ENCODE measurements at regions not wholly inside any gene's neighbourhood (a gene's known extent, or its start where the extent isn't known, plus 50 kb on each side); places are given as distances from the start of the nearest gene placed in this dataset.

GRCh38 chr5:38191693-38192092, 66.7 kb upstream of the EGFLAM start:
- intact Hi-C loops (cut with DNase I), result loop anchor here (5.0 kb wide), 1 partner anchor 779 kb away; no protein-coding TSS in a partner anchor
- H3K36me3 ChIP-seq, result no peaks in the 10 kb centered on the region
- H3K4me1 ChIP-seq (replicated peaks), result no peaks in the 10 kb centered on the region
- no peaks in the 10 kb centered on the region for H3K9me3 ChIP-seq
- DNase-seq (ENCODE audit: low spot score), result no peak
- no peak overlapping the region for H3K27ac ChIP-seq
- TF ChIP-seq POLR2A (IDR thresholded peaks at IDR 0.05), result no peak
- no peak for TF ChIP-seq CTCF (IDR thresholded peaks at IDR 0.05)
- TF ChIP-seq POLR2AphosphoS5 (IDR thresholded peaks at IDR 0.05), result no peak
- no peaks in the 10 kb centered on the region for H3K27me3 ChIP-seq (replicated peaks; ENCODE audit: insufficient read depth)
- H3K4me3 ChIP-seq, result no peak overlapping the region

GRCh38 chr5:38190111-38190510, 68.2 kb upstream of the EGFLAM start:
- TF ChIP-seq POLR2AphosphoS5 (IDR thresholded peaks at IDR 0.05) (no peak), POLR2A (IDR thresholded peaks at IDR 0.05) (no peak), CTCF (IDR thresholded peaks at IDR 0.05) (no peak)
- Histone ChIP-seq H3K4me3 (no peak overlapping the region), H3K4me1 (replicated peaks) (no peaks in the 10 kb centered on the region), H3K27ac (no peak overlapping the region), H3K36me3 (no peaks in the 10 kb centered on the region), H3K27me3 (replicated peaks; ENCODE audit: insufficient read depth) (no peaks in the 10 kb centered on the region), H3K9me3 (no peaks in the 10 kb centered on the region)
- WGBS, result 95% methylated on average over 12 of the region's 12 CpGs
- DNase-seq (ENCODE audit: low spot score), result no peak
- intact Hi-C loops (cut with DNase I), result loop anchor here (5.0 kb wide), 1 partner anchor 778 kb away; no protein-coding TSS in a partner anchor

- TF ChIP-seq POLR2A (IDR thresholded peaks at IDR 0.05) (no peak), CTCF (IDR thresholded peaks at IDR 0.05) (no peak), POLR2AphosphoS5 (IDR thresholded peaks at IDR 0.05) (no peak)
Measured at GRCh38 chr5:38189081-38189504, 69.3 kb upstream of the EGFLAM start.

GRCh38 chr5:38188591-38188990, 69.8 kb upstream of the EGFLAM start:
- H3K4me1 ChIP-seq (replicated peaks), result no peaks in the 10 kb centered on the region
- intact Hi-C loops (cut with DNase I), result no loop called here
- TF ChIP-seq CTCF (IDR thresholded peaks at IDR 0.05), result no peak
- TF ChIP-seq POLR2AphosphoS5 (IDR thresholded peaks at IDR 0.05), result no peak
- no peak for TF ChIP-seq POLR2A (IDR thresholded peaks at IDR 0.05)

More at GRCh38 chr5:38189081-38189504, 69.3 kb upstream of the EGFLAM start:
- 68% methylated on average over 12 of the region's 12 CpGs for WGBS
- Histone ChIP-seq H3K27ac (no peak overlapping the region), H3K9me3 (no peaks in the 10 kb centered on the region), H3K4me1 (replicated peaks) (no peaks in the 10 kb centered on the region), H3K36me3 (no peaks in the 10 kb centered on the region), H3K27me3 (replicated peaks; ENCODE audit: insufficient read depth) (no peaks in the 10 kb centered on the region), H3K4me3 (no peak overlapping the region)
- intact Hi-C loops (cut with DNase I), result no loop called here
- no peak for DNase-seq (ENCODE audit: low spot score)

GRCh38 chr5:38187532-38187931, 70.8 kb upstream of the EGFLAM start:
- no peaks in the 10 kb centered on the region for H3K9me3 ChIP-seq
- no peak overlapping the region for H3K27ac ChIP-seq
- WGBS, result 41% methylated on average over 3 of the region's 3 CpGs
- TF ChIP-seq POLR2A (IDR thresholded peaks at IDR 0.05), result no peak
- no peak for TF ChIP-seq CTCF (IDR thresholded peaks at IDR 0.05)
- no peaks in the 10 kb centered on the region for H3K36me3 ChIP-seq
- H3K4me3 ChIP-seq, result no peak overlapping the region
- no peak for DNase-seq (ENCODE audit: low spot score)
- H3K27me3 ChIP-seq (replicated peaks; ENCODE audit: insufficient read depth), result no peaks in the 10 kb centered on the region
- H3K4me1 ChIP-seq (replicated peaks), result no peaks in the 10 kb centered on the region
- intact Hi-C loops (cut with DNase I), result no loop called here

More at GRCh38 chr5:38188591-38188990, 69.8 kb upstream of the EGFLAM start:
- H3K36me3 ChIP-seq, result no peaks in the 10 kb centered on the region
- no peak overlapping the region for H3K4me3 ChIP-seq
- no peaks in the 10 kb centered on the region for H3K9me3 ChIP-seq
- no peak overlapping the region for H3K27ac ChIP-seq
- DNase-seq (ENCODE audit: low spot score), result no peak
- 84% methylated on average over 6 of the region's 6 CpGs for WGBS
- H3K27me3 ChIP-seq (replicated peaks; ENCODE audit: insufficient read depth), result no peaks in the 10 kb centered on the region
